Rectal smooth muscle tissue (tissue), 1 donor: ENCODE measurements at regions not wholly inside any gene's neighbourhood (a gene's known extent, or its start where the extent isn't known, plus 50 kb on each side); places are given as distances from the start of the nearest gene placed in this dataset.

ENCODE experiments used
- H3K27ac ChIP-seq: one replicate; pipeline ENCODE4 v1.7.0; 2013; ENCODE audit warnings: low read depth, low read length, inconsistent platforms
- H3K27me3 ChIP-seq: one replicate; pipeline ENCODE4 v1.7.0; 2013; ENCODE audit warnings: low read length; ENCODE audit not compliant: control insufficient read depth, insufficient read depth
- H3K36me3 ChIP-seq: one replicate; pipeline ENCODE4 v1.7.0; 2013; ENCODE audit warnings: low read length; ENCODE audit not compliant: control insufficient read depth, insufficient read depth
- H3K4me1 ChIP-seq: one replicate; pipeline ENCODE4 v1.7.0; 2013; ENCODE audit warnings: low read length; ENCODE audit not compliant: control insufficient read depth, insufficient read depth
- H3K4me3 ChIP-seq: one replicate; pipeline ENCODE4 v1.7.0; 2013; ENCODE audit warnings: low read length
- H3K9ac ChIP-seq: one replicate; pipeline ENCODE4 v1.7.0; 2013; ENCODE audit warnings: low read length

- Histone ChIP-seq H3K27me3 (no peaks in the 10 kb centered on the region), H3K27ac (no peak overlapping the region), H3K4me3 (no peak overlapping the region)
These were observed 301.7 kb downstream of the BLID start for GRCh38 chr11:121814296-121814695.

DNA sequence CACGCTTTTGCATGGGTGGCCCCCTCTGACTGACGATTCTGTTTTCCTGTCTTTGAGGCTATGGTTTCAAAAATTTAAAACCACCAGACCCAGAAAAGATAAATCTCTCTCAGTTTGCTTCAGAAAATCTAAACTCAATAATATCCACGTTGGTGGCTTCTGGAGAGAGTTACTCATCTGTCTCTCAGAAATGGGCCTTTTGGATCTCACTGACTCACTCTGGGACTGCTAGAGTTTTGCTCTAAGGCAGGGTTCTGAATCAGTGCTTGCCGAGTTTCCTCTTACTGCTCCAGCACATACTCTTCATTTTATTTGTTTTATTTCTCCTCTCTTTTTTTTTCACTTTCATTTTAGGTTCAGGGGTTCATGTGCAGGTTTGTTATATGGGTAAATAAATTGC lies 305.7 kb downstream of the BLID start:
- H3K4me3 ChIP-seq, result no peak overlapping the region
- H3K27ac ChIP-seq, result peak overlapping the region; percentile 76
- no peak overlapping the region for H3K9ac ChIP-seq
- H3K27me3 ChIP-seq, result no peaks in the 10 kb centered on the region
- peaks cover 11% of the 10 kb centered on the region for H3K4me1 ChIP-seq
- no peaks in the 10 kb centered on the region for H3K36me3 ChIP-seq

More at GRCh38 chr11:121814296-121814695, 301.7 kb downstream of the BLID start:
- Histone ChIP-seq H3K9ac (no peak overlapping the region), H3K36me3 (no peaks in the 10 kb centered on the region), H3K4me1 (peaks cover 11% of the 10 kb centered on the region)

DNA sequence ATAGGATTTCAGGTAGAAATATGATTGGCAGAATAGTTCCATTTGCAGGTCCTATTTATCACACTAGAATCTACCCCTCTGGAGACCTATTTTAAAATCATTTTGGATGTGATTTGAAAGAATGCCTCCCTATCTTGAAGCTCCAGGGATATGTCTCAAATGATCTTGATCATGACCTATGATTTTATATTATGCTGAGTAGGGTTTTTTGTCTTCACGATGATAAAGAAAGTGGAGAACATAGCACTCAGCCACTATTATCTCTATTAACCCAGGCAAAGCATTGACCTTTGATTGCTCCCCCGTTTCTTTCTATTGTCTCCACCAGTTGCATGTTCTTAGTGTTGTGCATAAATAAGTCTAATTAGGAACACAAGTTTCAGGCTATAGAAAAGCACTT lies 307.9 kb downstream of the BLID start:
- H3K27me3 ChIP-seq, result no peaks in the 10 kb centered on the region
- H3K27ac ChIP-seq, result no peak overlapping the region
- H3K4me3 ChIP-seq, result no peak overlapping the region

GRCh38 chr11:121807051-121807450 lies 309.0 kb downstream of the BLID start:
- Histone ChIP-seq H3K27ac (no peak overlapping the region), H3K27me3 (no peaks in the 10 kb centered on the region), H3K36me3 (no peaks in the 10 kb centered on the region), H3K4me3 (no peak overlapping the region), H3K9ac (no peak overlapping the region), H3K4me1 (peaks cover 7% of the 10 kb centered on the region)

More for the DNA sequence above, 307.9 kb downstream of the BLID start:
- no peak overlapping the region for H3K9ac ChIP-seq
- H3K4me1 ChIP-seq, result peaks cover 7% of the 10 kb centered on the region
- no peaks in the 10 kb centered on the region for H3K36me3 ChIP-seq

DNA sequence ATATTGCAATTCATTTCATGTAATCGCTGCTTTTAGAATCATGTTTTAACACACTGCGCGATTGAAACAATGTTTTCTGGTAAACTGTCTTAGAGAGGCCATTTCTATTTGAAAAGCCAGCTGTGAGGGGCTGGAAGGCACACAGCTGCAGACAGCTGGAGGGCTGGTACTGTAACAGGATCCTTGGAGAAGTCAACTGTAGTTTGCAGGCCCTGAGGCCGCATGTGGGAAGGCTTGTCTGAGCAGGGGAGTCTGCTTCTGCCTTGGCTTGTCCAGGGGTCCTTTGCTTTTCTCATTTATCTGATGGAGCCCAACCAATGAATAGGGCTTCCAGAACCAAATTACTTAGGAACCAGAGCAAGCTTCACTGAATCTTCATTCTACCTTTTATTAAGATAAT lies 313.5 kb downstream of the BLID start:
- Histone ChIP-seq H3K27me3 (no peaks in the 10 kb centered on the region), H3K27ac (no peak overlapping the region), H3K9ac (no peak overlapping the region), H3K36me3 (no peaks in the 10 kb centered on the region), H3K4me3 (no peak overlapping the region), H3K4me1 (peaks cover 4% of the 10 kb centered on the region)

DNA sequence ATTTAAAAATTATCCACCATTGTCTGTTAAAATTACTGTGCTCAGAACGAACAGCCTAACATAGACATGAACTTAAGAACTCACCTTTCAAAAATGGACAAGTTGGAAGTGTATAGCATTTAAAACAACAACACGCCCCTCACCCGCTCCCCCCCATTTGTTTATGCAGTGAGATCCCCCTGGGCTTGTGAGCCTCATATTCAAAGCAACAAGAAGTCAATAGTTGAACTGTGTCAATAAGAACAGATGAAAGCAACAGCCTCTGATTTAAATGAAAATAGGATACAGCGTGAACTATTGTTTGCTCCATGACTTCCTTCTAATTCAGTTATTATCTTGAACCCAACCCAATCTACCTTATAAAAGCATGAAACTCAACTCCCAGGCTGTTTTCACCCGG lies 314.2 kb downstream of the BLID start:
- H3K36me3 ChIP-seq, result no peaks in the 10 kb centered on the region
- H3K27me3 ChIP-seq, result no peaks in the 10 kb centered on the region
- H3K9ac ChIP-seq, result no peak overlapping the region
- no peak overlapping the region for H3K4me3 ChIP-seq
- H3K4me1 ChIP-seq, result peaks cover 4% of the 10 kb centered on the region
- H3K27ac ChIP-seq, result peak overlapping the region; percentile 27

- H3K36me3 ChIP-seq, result no peaks in the 10 kb centered on the region
- H3K27ac ChIP-seq, result peak overlapping the region; percentile 21
- peaks cover 4% of the 10 kb centered on the region for H3K4me1 ChIP-seq
- H3K4me3 ChIP-seq, result no peak overlapping the region
- no peaks in the 10 kb centered on the region for H3K27me3 ChIP-seq
- H3K9ac ChIP-seq, result no peak overlapping the region
These were observed 314.6 kb downstream of the BLID start for GRCh38 chr11:121801394-121801748.

GRCh38 chr11:121800731-121801393 lies 315.2 kb downstream of the BLID start:
- H3K36me3 ChIP-seq, result no peaks in the 10 kb centered on the region
- no peaks in the 10 kb centered on the region for H3K27me3 ChIP-seq
- H3K27ac ChIP-seq, result peak overlapping the region; percentile 37
- H3K4me3 ChIP-seq, result no peak overlapping the region
- no peak overlapping the region for H3K9ac ChIP-seq
- peaks cover 4% of the 10 kb centered on the region for H3K4me1 ChIP-seq

GRCh38 chr11:121800240-121800639 lies 315.8 kb downstream of the BLID start:
- Histone ChIP-seq H3K9ac (no peak overlapping the region), H3K4me3 (no peak overlapping the region), H3K27me3 (no peaks in the 10 kb centered on the region), H3K27ac (peak overlapping the region; percentile 37), H3K36me3 (no peaks in the 10 kb centered on the region), H3K4me1 (peaks cover 5% of the 10 kb centered on the region)

DNA sequence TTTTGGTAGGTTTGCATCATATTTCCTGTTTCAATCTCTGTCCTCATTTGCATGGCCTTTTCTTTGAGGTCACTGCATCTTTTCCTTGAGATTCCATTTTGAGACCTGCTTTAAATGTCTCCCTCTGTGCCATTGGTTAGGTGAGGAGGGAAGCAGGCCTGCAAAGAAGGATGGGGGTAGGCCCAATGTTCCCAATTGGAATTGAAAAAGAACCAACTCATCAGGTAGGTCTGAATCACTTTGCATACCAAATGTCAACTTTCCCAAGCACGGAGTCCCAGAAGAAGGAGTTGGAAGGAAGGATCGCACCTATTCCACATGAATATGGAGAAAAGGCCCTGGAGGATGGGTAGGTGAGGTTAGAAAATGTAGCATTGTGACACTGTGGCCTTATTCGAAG lies 318.5 kb downstream of the BLID start:
- H3K4me3 ChIP-seq, result no peak overlapping the region
- H3K36me3 ChIP-seq, result no peaks in the 10 kb centered on the region
- H3K27ac ChIP-seq, result no peak overlapping the region
- no peak overlapping the region for H3K9ac ChIP-seq
- H3K27me3 ChIP-seq, result no peaks in the 10 kb centered on the region
- peaks cover 8% of the 10 kb centered on the region for H3K4me1 ChIP-seq

DNA sequence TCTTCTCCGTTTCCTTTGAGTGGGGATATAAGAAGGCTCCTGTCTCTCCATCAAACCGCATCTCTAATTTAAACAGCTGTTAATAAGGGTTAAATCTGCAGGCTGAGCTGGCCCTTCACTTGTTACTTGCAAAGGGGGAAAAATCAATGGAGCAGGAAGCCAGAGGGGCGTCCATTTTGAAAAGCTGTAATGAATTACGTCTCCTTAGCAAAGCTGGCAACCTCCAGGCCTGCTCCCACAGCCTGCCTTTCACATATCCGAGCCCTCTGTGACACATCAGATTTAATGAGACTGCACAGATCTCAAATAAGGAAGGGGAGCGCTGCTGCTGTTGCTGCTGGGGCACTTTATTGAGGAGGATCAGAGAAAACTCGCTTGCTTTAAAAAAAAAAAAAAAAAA lies 320.8 kb downstream of the BLID start:
- Histone ChIP-seq H3K4me3 (no peak overlapping the region), H3K4me1 (peaks cover 5% of the 10 kb centered on the region), H3K36me3 (no peaks in the 10 kb centered on the region), H3K27me3 (no peaks in the 10 kb centered on the region), H3K27ac (no peak overlapping the region), H3K9ac (no peak overlapping the region)

- H3K9ac ChIP-seq, result no peak overlapping the region
- H3K4me1 ChIP-seq, result peaks cover 4% of the 10 kb centered on the region
- no peak overlapping the region for H3K4me3 ChIP-seq
- H3K27me3 ChIP-seq, result no peaks in the 10 kb centered on the region
- H3K27ac ChIP-seq, result no peak overlapping the region
- H3K36me3 ChIP-seq, result no peaks in the 10 kb centered on the region
These were observed 321.3 kb downstream of the BLID start for GRCh38 chr11:121794671-121795141.

GRCh38 chr11:121793916-121794315 lies 322.1 kb downstream of the BLID start:
- no peak overlapping the region for H3K4me3 ChIP-seq
- H3K9ac ChIP-seq, result no peak overlapping the region
- H3K27me3 ChIP-seq, result no peaks in the 10 kb centered on the region
- no peak overlapping the region for H3K27ac ChIP-seq
- H3K4me1 ChIP-seq, result peaks cover 4% of the 10 kb centered on the region
- no peaks in the 10 kb centered on the region for H3K36me3 ChIP-seq
